LNCaP clone FGC (cell line): ENCODE measurements at regions not wholly inside any gene's neighbourhood (a gene's known extent, or its start where the extent isn't known, plus 50 kb on each side); places are given as distances from the start of the nearest gene placed in this dataset.

Experiments
- DNase-seq: peaks from one replicate; pipeline ENCODE4 v3.0.0-alpha.2; 2011; ENCODE audit warnings: low read depth
- H3K4me3 ChIP-seq: 2 replicates; pipeline ENCODE4 v1.5.1; 2011; ENCODE audit warnings: mild to moderate bottlenecking, low read depth, low read length, control low read depth
- CTCF ChIP-seq: IDR thresholded peaks from 2 replicates; pipeline ENCODE4 v1.5.1; 2012; ENCODE audit warnings: mild to moderate bottlenecking; ENCODE audit not compliant: control insufficient read depth, insufficient read depth; ENCODE audit errors: extremely low read depth

GRCh38 chr16:79543219-79543618 is 57.3 kb downstream of the MAF start:
- no peak overlapping the region for H3K4me3 ChIP-seq
- no peak for TF ChIP-seq CTCF
- no peak for DNase-seq

GRCh38 chr16:79542237-79542774 is 58.2 kb downstream of the MAF start:
- DNase-seq = no peak
- TF ChIP-seq CTCF = no peak
- no peak overlapping the region for H3K4me3 ChIP-seq

- H3K4me3 ChIP-seq = no peak overlapping the region
- TF ChIP-seq CTCF = no peak
- DNase-seq = no peak
Measured at GRCh38 chr16:79540825-79541595, 59.5 kb downstream of the MAF start.

- no peak for DNase-seq
- H3K4me3 ChIP-seq = no peak overlapping the region
- no peak for TF ChIP-seq CTCF
Measured at GRCh38 chr16:79537584-79537983, 63.0 kb downstream of the MAF start.

GRCh38 chr16:79536958-79537357 is 63.6 kb downstream of the MAF start:
- DNase-seq = no peak
- no peak overlapping the region for H3K4me3 ChIP-seq
- no peak for TF ChIP-seq CTCF

GRCh38 chr16:79535130-79535529 is 65.4 kb downstream of the MAF start:
- TF ChIP-seq CTCF = no peak
- no peak overlapping the region for H3K4me3 ChIP-seq
- DNase-seq = no peak

- no peak for TF ChIP-seq CTCF
- H3K4me3 ChIP-seq = no peak overlapping the region
- no peak for DNase-seq
Measured at GRCh38 chr16:79534143-79534542, 66.4 kb downstream of the MAF start.
